NB4 (cell line): ENCODE measurements at regions not wholly inside any gene's neighbourhood (a gene's known extent, or its start where the extent isn't known, plus 50 kb on each side); places are given as distances from the start of the nearest gene placed in this dataset.

ENCODE experiments used
- MYC ChIP-seq: IDR thresholded peaks from 2 replicates; pipeline ENCODE4 v1.6.1; 2011; ENCODE audit warnings: low read depth, low read length
- POLR2A ChIP-seq: IDR thresholded peaks from 2 replicates; pipeline ENCODE4 v1.6.1; 2011; ENCODE audit warnings: mild to moderate bottlenecking; ENCODE audit not compliant: insufficient read length; ENCODE audit errors: extremely low read depth
- TF ChIP-seq, protein P1 (sequence below): IDR thresholded peaks from one replicate; pipeline ENCODE4 v1.5.1; 2012; ENCODE audit warnings: low read depth, low read length
- TF ChIP-seq, protein P2 (sequence below): IDR thresholded peaks from 2 replicates; pipeline ENCODE4 v1.6.1; 2011; ENCODE audit warnings: low read depth, low read length

DNA sequence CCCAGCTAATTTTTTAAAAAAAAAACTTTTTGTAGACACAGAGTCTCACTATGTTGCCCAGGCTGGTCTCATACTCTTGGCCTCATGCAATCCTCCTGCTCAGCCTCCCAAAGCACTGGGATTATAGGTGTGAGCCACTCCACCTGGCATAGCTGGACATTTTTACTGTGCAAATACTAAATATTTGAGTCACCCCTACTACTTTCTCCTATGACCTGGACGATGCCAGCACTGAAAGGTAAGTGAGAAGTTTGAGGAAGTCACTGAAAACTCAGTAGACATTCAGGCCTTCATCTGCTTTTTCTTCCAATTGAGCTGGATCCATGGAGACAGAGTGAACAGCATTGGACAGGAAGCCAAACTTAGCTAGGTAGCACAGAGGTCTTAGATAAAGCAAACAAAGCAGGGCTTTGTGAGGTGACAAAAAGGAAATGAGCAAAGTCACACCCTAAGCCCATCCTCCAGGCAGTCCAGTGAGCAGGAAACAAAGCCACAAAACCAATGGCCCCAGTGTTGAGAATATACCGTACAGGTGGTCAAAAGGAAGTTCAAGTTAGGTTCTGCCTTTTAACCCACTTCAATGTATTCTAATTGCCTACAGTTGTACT is 192.6 kb upstream of the RASA1 start:
- TF ChIP-seq, protein P1, sequence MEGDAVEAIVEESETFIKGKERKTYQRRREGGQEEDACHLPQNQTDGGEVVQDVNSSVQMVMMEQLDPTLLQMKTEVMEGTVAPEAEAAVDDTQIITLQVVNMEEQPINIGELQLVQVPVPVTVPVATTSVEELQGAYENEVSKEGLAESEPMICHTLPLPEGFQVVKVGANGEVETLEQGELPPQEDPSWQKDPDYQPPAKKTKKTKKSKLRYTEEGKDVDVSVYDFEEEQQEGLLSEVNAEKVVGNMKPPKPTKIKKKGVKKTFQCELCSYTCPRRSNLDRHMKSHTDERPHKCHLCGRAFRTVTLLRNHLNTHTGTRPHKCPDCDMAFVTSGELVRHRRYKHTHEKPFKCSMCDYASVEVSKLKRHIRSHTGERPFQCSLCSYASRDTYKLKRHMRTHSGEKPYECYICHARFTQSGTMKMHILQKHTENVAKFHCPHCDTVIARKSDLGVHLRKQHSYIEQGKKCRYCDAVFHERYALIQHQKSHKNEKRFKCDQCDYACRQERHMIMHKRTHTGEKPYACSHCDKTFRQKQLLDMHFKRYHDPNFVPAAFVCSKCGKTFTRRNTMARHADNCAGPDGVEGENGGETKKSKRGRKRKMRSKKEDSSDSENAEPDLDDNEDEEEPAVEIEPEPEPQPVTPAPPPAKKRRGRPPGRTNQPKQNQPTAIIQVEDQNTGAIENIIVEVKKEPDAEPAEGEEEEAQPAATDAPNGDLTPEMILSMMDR: no peak
- no peak for TF ChIP-seq POLR2A
- TF ChIP-seq, protein P2, sequence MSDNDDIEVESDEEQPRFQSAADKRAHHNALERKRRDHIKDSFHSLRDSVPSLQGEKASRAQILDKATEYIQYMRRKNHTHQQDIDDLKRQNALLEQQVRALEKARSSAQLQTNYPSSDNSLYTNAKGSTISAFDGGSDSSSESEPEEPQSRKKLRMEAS: no peak
- TF ChIP-seq MYC: no peak
